Kidney (tissue), 13 donors: ENCODE measurements at regions not wholly inside any gene's neighbourhood (a gene's known extent, or its start where the extent isn't known, plus 50 kb on each side); places are given as distances from the start of the nearest gene placed in this dataset.
"Not testable (repeated sequence)": the region's sequence is repeated elsewhere in the genome, so short reads cannot be mapped to it uniquely, and the experiment has no call there.

Experiments
- DNase-seq, 5 donors: peaks; one replicate each; pipeline ENCODE4 v3.0.0-alpha.2; 2013 to 2020
- FAIRE-seq: peaks from 2 replicates; lab custom pipeline; 2012; peaks lifted over from hg19 to GRCh38; lab: Jason Lieb, UNC
- H3K27ac ChIP-seq, 2 donors: one replicate each; pipeline ENCODE4 v1.7.0; 2013; ENCODE audit warnings: low read depth in 2 of 2, low read length in 2 of 2, inconsistent platforms in 1 of 2
- H3K27me3 ChIP-seq: one replicate; pipeline ENCODE4 v1.7.1; 2013; ENCODE audit warnings: low read length, inconsistent platforms; ENCODE audit not compliant: control insufficient read depth, insufficient read depth
- H3K36me3 ChIP-seq, 3 donors: one replicate each; pipeline versions ENCODE4 v1.7.0 to v1.7.1; 2013; ENCODE audit warnings: low read length in 3 of 3, control low read depth in 1 of 3, inconsistent platforms in 1 of 3; ENCODE audit not compliant: insufficient read depth in 3 of 3, control insufficient read depth in 2 of 3
- H3K4me1 ChIP-seq, 3 donors: one replicate each; pipeline versions ENCODE4 v1.7.0 to v1.7.1; 2013; ENCODE audit warnings: low read length in 3 of 3, inconsistent platforms in 1 of 3, low read depth in 1 of 3; ENCODE audit not compliant: control insufficient read depth in 2 of 3, insufficient read depth in 2 of 3
- H3K4me3 ChIP-seq, 3 donors: one replicate each; pipeline versions ENCODE4 v1.7.0 to v1.8.1; 2013; ENCODE audit warnings: low read length in 3 of 3, control low read depth in 1 of 3, inconsistent platforms in 1 of 3
- H3K9ac ChIP-seq, 3 donors: one replicate each; pipeline versions ENCODE4 v1.7.0 to v1.7.1; 2013; ENCODE audit warnings: low read length in 3 of 3, control low read depth in 1 of 3, inconsistent platforms in 1 of 3
- H3K9me3 ChIP-seq, 3 donors: one replicate each; pipeline versions ENCODE4 v1.7.0 to v1.7.1; 2013; ENCODE audit warnings: low read length in 3 of 3, control low read depth in 1 of 3, inconsistent platforms in 1 of 3; ENCODE audit not compliant: control insufficient read depth in 2 of 3, insufficient read depth in 1 of 3
- CTCF ChIP-seq: IDR thresholded peaks from 3 replicates; pipeline ENCODE4 v1.5.1; 2012; ENCODE audit warnings: mild to moderate bottlenecking, moderate library complexity, borderline replicate concordance; ENCODE audit not compliant: insufficient read depth; ENCODE audit errors: extremely low read depth
- intact Hi-C: fragments of 100-400 bp; cut with DNase I; formaldehyde crosslinking; loops from one replicate; pipeline ENCODE4 v1.11.1; 2022
- donor health status: control.
- donor health status: control.
- donor health status: control.
- donor health status: control.
- donor health status: control.
- donor health status: DM: yes; HTN: yes; CAD: no.
- donor health status: Normal renal cell carcinoma (clear cell type).

DNA sequence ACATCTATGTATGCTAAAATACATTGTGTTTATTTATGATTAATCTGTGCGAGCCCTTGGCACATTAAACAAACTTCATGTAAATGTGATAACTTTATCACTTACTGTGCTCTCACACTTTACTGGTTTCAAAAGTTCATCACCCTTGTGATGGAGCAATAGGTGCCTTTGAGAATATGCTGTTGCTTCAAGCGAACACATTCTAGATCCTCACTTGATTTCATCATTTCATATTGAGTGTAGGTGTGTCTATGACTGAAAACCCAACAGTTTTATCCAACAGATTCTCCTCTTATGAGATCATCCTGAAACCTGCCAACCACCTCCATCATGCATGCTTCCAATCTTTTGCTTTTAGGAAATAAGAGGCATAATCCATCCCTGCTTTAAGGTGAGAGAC is 854.4 kb downstream of the TMEM121 start:
- H3K4me3 ChIP-seq, result no peak overlapping the region
- H3K27ac ChIP-seq, result no peak overlapping the region
- intact Hi-C loops, result no loop called here
- H3K9me3 ChIP-seq, result no peaks in the 10 kb centered on the region
- no peaks in the 10 kb centered on the region for H3K27me3 ChIP-seq
- no peak overlapping the region for H3K9ac ChIP-seq
- FAIRE-seq (no peak), DNase-seq (no peak)
- no peaks in the 10 kb centered on the region for H3K4me1 ChIP-seq
- no peaks in the 10 kb centered on the region for H3K36me3 ChIP-seq
- TF ChIP-seq CTCF, result no peak

- H3K4me1 ChIP-seq, DNase-seq, H3K4me3 ChIP-seq, H3K27me3 ChIP-seq, H3K27ac ChIP-seq, H3K36me3 ChIP-seq, FAIRE-seq, intact Hi-C loops, H3K9ac ChIP-seq, H3K9me3 ChIP-seq: not testable (repeated sequence)
Observed at GRCh38 chr14:106389186-106389585, 862.8 kb downstream of the TMEM121 start.

GRCh38 chr14:106390401-106390800 is 864.0 kb downstream of the TMEM121 start:
- no peaks in the 10 kb centered on the region for H3K36me3 ChIP-seq
- H3K4me1 ChIP-seq, result no peaks in the 10 kb centered on the region
- DNase-seq (no peak), FAIRE-seq (no peak)
- no peak overlapping the region for H3K9ac ChIP-seq
- no peak overlapping the region for H3K4me3 ChIP-seq
- no peaks in the 10 kb centered on the region for H3K27me3 ChIP-seq
- intact Hi-C loops, result no loop called here
- TF ChIP-seq CTCF, result no peak
- H3K9me3 ChIP-seq, result no peaks in the 10 kb centered on the region
- no peak overlapping the region for H3K27ac ChIP-seq

DNA sequence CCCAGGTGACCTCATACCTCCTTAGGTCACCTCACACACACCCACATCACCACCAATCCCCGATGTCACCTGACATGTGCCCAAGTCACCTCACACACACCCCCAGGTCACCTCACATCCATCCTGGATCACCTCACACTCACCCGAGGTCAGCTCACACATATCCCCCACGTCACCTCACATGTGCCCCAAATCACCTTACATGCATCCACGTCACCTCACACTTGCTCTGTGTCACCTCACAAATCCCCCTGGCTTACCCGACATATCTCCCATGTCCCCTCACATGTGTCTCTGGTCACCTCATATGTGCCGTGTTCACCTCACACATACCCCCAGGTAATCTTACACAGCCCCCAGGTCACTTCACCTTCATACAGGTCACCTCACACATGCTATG is 864.6 kb downstream of the TMEM121 start:
- Histone ChIP-seq H3K9ac (no peak overlapping the region), H3K36me3 (no peaks in the 10 kb centered on the region), H3K27me3 (no peaks in the 10 kb centered on the region), H3K9me3 (no peaks in the 10 kb centered on the region), H3K4me1 (no peaks in the 10 kb centered on the region), H3K4me3 (no peak overlapping the region), H3K27ac (no peak overlapping the region)
- TF ChIP-seq CTCF, result no peak
- DNase-seq (no peak), FAIRE-seq (no peak)
- intact Hi-C loops, result no loop called here
